H9 (cell line): ENCODE measurements at regions not wholly inside any gene's neighbourhood (a gene's known extent, or its start where the extent isn't known, plus 50 kb on each side); places are given as distances from the start of the nearest gene placed in this dataset.

Experiments
- DNase-seq: peaks from one replicate; pipeline ENCODE4 v3.0.0-alpha.2; 2017
- H2AFZ ChIP-seq: one replicate; pipeline ENCODE4 v1.6.1; 2013; ENCODE audit warnings: mild to moderate bottlenecking, low read length, control low read depth, moderate library complexity
- H2AK5ac ChIP-seq: 2 replicates; pipeline ENCODE4 v1.6.1; 2013; ENCODE audit warnings: low read length, control low read depth, mixed read lengths; ENCODE audit not compliant: insufficient read length
- H2BK120ac ChIP-seq: one replicate; pipeline ENCODE4 v1.6.1; 2013; ENCODE audit warnings: low read depth, mild to moderate bottlenecking, low read length, control low read depth, inconsistent platforms; ENCODE audit not compliant: poor library complexity, severe bottlenecking
- H2BK12ac ChIP-seq: 2 replicates; pipeline ENCODE4 v1.6.1; 2013; ENCODE audit warnings: low read length, control low read depth, mixed read lengths, low read depth; ENCODE audit not compliant: insufficient read length
- H2BK15ac ChIP-seq: 2 replicates; pipeline ENCODE4 v1.6.1; 2013; ENCODE audit warnings: low read depth, low read length, control low read depth
- H2BK20ac ChIP-seq: one replicate; pipeline ENCODE4 v1.6.1; 2013; ENCODE audit warnings: low read depth, mild to moderate bottlenecking, low read length, control low read depth, inconsistent platforms; ENCODE audit not compliant: poor library complexity, severe bottlenecking
- H2BK5ac ChIP-seq: 2 replicates; pipeline ENCODE4 v1.6.1; 2013; ENCODE audit warnings: low read length, control low read depth, mixed read lengths; ENCODE audit not compliant: insufficient read length
- H3K14ac ChIP-seq: 2 replicates; pipeline ENCODE4 v1.6.1; 2013; ENCODE audit warnings: low read length, control low read depth; ENCODE audit not compliant: insufficient read depth
- H3K18ac ChIP-seq: 2 replicates; pipeline ENCODE4 v1.6.1; 2013; ENCODE audit warnings: low read depth, mild to moderate bottlenecking, mixed read lengths, low read length, control low read depth; ENCODE audit not compliant: insufficient read length
- H3K23ac ChIP-seq: 2 replicates; pipeline ENCODE4 v1.6.1; 2013; ENCODE audit warnings: low read length, control low read depth, mixed read lengths, low read depth; ENCODE audit not compliant: insufficient read length
- H3K23me2 ChIP-seq: 2 replicates; pipeline ENCODE4 v1.6.1; 2013; ENCODE audit warnings: low read depth, mild to moderate bottlenecking, mixed read lengths, low read length, control low read depth; ENCODE audit not compliant: insufficient read length, poor library complexity, severe bottlenecking
- H3K27ac ChIP-seq: 2 replicates; pipeline ENCODE4 v1.5.1; 2013; ENCODE audit warnings: low read length, control low read depth, mixed read lengths, low read depth; ENCODE audit not compliant: insufficient read length
- H3K27me3 ChIP-seq: 2 replicates; pipeline ENCODE4 v1.6.1; 2013; ENCODE audit warnings: low read length, control low read depth, inconsistent platforms; ENCODE audit not compliant: insufficient read depth
- H3K4ac ChIP-seq: 2 replicates; pipeline ENCODE4 v1.6.1; 2013; ENCODE audit warnings: low read depth, mild to moderate bottlenecking, control low read depth, inconsistent platforms, low read length, moderate library complexity
- H3K4me1 ChIP-seq: 2 replicates; pipeline ENCODE4 v1.6.1; 2013; ENCODE audit warnings: low read length, control low read depth, inconsistent platforms; ENCODE audit not compliant: insufficient read depth
- H3K4me2 ChIP-seq: 2 replicates; pipeline ENCODE4 v1.6.1; 2013; ENCODE audit warnings: low read length, control low read depth, mixed read lengths; ENCODE audit not compliant: insufficient read length, insufficient read depth
- H3K56ac ChIP-seq: 2 replicates; pipeline ENCODE4 v1.6.1; 2013; ENCODE audit warnings: low read depth, mild to moderate bottlenecking, mixed read lengths, low read length, control low read depth; ENCODE audit not compliant: insufficient read length
- H3K79me1 ChIP-seq: 2 replicates; pipeline ENCODE4 v1.6.1; 2013; ENCODE audit warnings: low read depth, mild to moderate bottlenecking, moderate library complexity, low read length, control low read depth, inconsistent platforms; ENCODE audit not compliant: insufficient read depth, poor library complexity, severe bottlenecking
- H3K79me2 ChIP-seq: 2 replicates; pipeline ENCODE4 v1.6.1; 2013; ENCODE audit warnings: low read length, control low read depth, inconsistent platforms; ENCODE audit not compliant: insufficient read depth
- H3K9ac ChIP-seq: 2 replicates; pipeline ENCODE4 v1.6.1; 2013; ENCODE audit warnings: low read length, control low read depth, mixed read lengths; ENCODE audit not compliant: insufficient read length; ENCODE audit errors: extremely low read depth
- H3K9me3 ChIP-seq: one replicate; pipeline ENCODE4 v1.6.1; 2013; ENCODE audit warnings: low read depth, low read length, inconsistent platforms; ENCODE audit not compliant: control insufficient read depth
- H3T11ph ChIP-seq: one replicate; pipeline ENCODE4 v1.6.1; 2013; ENCODE audit warnings: mild to moderate bottlenecking, low read length, control low read depth, inconsistent platforms
- H4K20me1 ChIP-seq: one replicate; pipeline ENCODE4 v1.6.1; 2013; ENCODE audit not compliant: control insufficient read depth, insufficient read length, insufficient read depth
- H4K5ac ChIP-seq: 2 replicates; pipeline ENCODE4 v1.6.1; 2013; ENCODE audit warnings: low read depth, mild to moderate bottlenecking, mixed read lengths, low read length, control low read depth; ENCODE audit not compliant: insufficient read length
- H4K8ac ChIP-seq: replicated peaks from 2 replicates; pipeline ENCODE4 v1.6.1; 2013; ENCODE audit warnings: low read length, control low read depth, mixed read lengths, low read depth; ENCODE audit not compliant: insufficient read length
- H4K91ac ChIP-seq: 2 replicates; pipeline ENCODE4 v1.6.1; 2013; ENCODE audit warnings: low read depth, mild to moderate bottlenecking, moderate library complexity, mixed read lengths, low read length, control low read depth; ENCODE audit not compliant: insufficient read length
- H3K27ac Mint-ChIP-seq, 3 experiments: 2 replicates in 2 of 3; 3 replicates in 1 of 3; pipeline ENCODE4 v1.8.0; 2020 to 2021; ENCODE audit warnings: mixed read lengths in 3 of 3, mild to moderate bottlenecking in 1 of 3, moderate library complexity in 1 of 3
- H3K27me3 Mint-ChIP-seq: 2 replicates; pipeline ENCODE4 v1.8.0; 2021; ENCODE audit warnings: low read depth, mild to moderate bottlenecking, moderate library complexity, mixed read lengths
- H3K36me3 Mint-ChIP-seq, 3 experiments: 2 replicates in 2 of 3; 3 replicates in 1 of 3; pipeline ENCODE4 v1.8.0; 2020 to 2021; ENCODE audit warnings: low read depth in 3 of 3, mixed read lengths in 3 of 3; ENCODE audit not compliant: insufficient read depth in 1 of 3
- H3K4me1 Mint-ChIP-seq, 2 experiments: 2 replicates each; pipeline ENCODE4 v1.8.0; 2020; ENCODE audit warnings: mixed read lengths in 2 of 2
- H3K4me3 Mint-ChIP-seq, 2 experiments: 2 replicates in 1 of 2; 3 replicates in 1 of 2; pipeline ENCODE4 v1.8.0; 2020 to 2021; ENCODE audit warnings: mild to moderate bottlenecking in 2 of 2, mixed read lengths in 2 of 2, moderate library complexity in 1 of 2
- H3K9me3 Mint-ChIP-seq, 2 experiments: 2 replicates in 1 of 2; 3 replicates in 1 of 2; pipeline ENCODE4 v1.8.0; 2020; ENCODE audit warnings: mild to moderate bottlenecking in 2 of 2, mixed read lengths in 2 of 2, moderate library complexity in 1 of 2
- WGBS: extraction: QIAGEN DNeasy Blood & Tissue Kit; methylation state at CpG from one replicate; pipeline ENCODE4 v1.1.7; 2013; ENCODE audit warnings: missing lambda C conversion rate, low lambda C conversion rate, mixed read lengths; ENCODE audit not compliant: insufficient read length; ENCODE audit errors: extremely low coverage; 5-methylcytosine and 5-hydroxymethylcytosine counted together
- TF ChIP-seq, protein P1 (sequence below): fragments of 200-600 bp; sonication (generic); conservative IDR thresholded peaks from 3 replicates; pipeline ENCODE4 v1.8.0; 2021; ENCODE audit warnings: antibody characterized with exemption, mild to moderate bottlenecking

DNA sequence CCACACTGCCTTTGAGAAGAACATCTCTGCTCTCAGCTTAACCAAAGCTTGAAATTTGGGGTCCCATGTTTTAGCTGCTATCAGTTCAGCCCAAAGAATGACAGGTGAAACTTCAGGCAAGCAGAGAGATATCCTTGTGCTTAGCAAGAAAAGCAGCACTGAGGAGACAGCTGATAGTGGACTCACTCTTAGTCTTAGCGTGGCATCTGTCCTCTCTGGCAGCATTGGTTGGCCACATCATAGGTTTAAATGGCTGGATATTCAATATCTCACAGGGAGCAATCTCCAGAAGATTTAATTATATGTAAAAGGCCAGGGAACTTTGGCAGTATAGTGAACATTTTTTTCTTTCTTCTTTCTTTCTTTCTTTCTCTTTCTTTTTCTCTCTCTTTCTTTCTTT lies 131.1 kb upstream of the SGK1 start:
- H3K27me3 Mint-ChIP-seq: no peaks in the 10 kb centered on the region
- H2BK5ac ChIP-seq: no peak overlapping the region
- no peak overlapping the region for H3K56ac ChIP-seq
- H3K23me2 ChIP-seq: no peaks in the 10 kb centered on the region
- H3K4me1 Mint-ChIP-seq: peaks cover 17 to 18% of the 10 kb centered on the region in 2 experiments
- H3K4ac ChIP-seq: no peak overlapping the region
- no peak overlapping the region for H4K91ac ChIP-seq
- H3T11ph ChIP-seq: no peak overlapping the region
- H3K36me3 Mint-ChIP-seq: no peaks in the 10 kb centered on the region
- peak overlapping the region; percentile 62 for H2AFZ ChIP-seq
- H3K27ac ChIP-seq: no peak overlapping the region
- no peak overlapping the region for H2BK12ac ChIP-seq
- no peak overlapping the region for H2BK20ac ChIP-seq
- no peak overlapping the region for H3K9ac ChIP-seq
- no peaks in the 10 kb centered on the region for H3K9me3 Mint-ChIP-seq
- H2AK5ac ChIP-seq: no peak overlapping the region
- no peaks in the 10 kb centered on the region for H3K9me3 ChIP-seq
- no peak overlapping the region for H3K18ac ChIP-seq
- TF ChIP-seq, protein P1, sequence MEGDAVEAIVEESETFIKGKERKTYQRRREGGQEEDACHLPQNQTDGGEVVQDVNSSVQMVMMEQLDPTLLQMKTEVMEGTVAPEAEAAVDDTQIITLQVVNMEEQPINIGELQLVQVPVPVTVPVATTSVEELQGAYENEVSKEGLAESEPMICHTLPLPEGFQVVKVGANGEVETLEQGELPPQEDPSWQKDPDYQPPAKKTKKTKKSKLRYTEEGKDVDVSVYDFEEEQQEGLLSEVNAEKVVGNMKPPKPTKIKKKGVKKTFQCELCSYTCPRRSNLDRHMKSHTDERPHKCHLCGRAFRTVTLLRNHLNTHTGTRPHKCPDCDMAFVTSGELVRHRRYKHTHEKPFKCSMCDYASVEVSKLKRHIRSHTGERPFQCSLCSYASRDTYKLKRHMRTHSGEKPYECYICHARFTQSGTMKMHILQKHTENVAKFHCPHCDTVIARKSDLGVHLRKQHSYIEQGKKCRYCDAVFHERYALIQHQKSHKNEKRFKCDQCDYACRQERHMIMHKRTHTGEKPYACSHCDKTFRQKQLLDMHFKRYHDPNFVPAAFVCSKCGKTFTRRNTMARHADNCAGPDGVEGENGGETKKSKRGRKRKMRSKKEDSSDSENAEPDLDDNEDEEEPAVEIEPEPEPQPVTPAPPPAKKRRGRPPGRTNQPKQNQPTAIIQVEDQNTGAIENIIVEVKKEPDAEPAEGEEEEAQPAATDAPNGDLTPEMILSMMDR: no peak
- H3K4me2 ChIP-seq: no peak overlapping the region
- WGBS: no CpG with 5 or more reads among the region's 1 CpG
- no peaks in the 10 kb centered on the region for H4K20me1 ChIP-seq
- no peak overlapping the region for H4K5ac ChIP-seq
- H2BK120ac ChIP-seq: no peak overlapping the region
- H3K14ac ChIP-seq: no peak overlapping the region
- H3K79me2 ChIP-seq: no peaks in the 10 kb centered on the region
- DNase-seq: no peak
- H3K27ac Mint-ChIP-seq: no peak overlapping the region
- peaks cover under 1% of the 10 kb centered on the region for H3K4me1 ChIP-seq
- no peak overlapping the region for H4K8ac ChIP-seq
- H3K23ac ChIP-seq: no peak overlapping the region
- H3K4me3 Mint-ChIP-seq: no peak overlapping the region
- H2BK15ac ChIP-seq: no peak overlapping the region
- H3K27me3 ChIP-seq: no peaks in the 10 kb centered on the region
- no peaks in the 10 kb centered on the region for H3K79me1 ChIP-seq
